GM10266 (cell line): ENCODE measurements at regions not wholly inside any gene's neighbourhood (a gene's known extent, or its start where the extent isn't known, plus 50 kb on each side); places are given as distances from the start of the nearest gene placed in this dataset.

ENCODE experiments used
- DNase-seq: peaks from one replicate; pipeline ENCODE4 v3.0.0; 2012; ENCODE audit errors: extremely low spot score
- CTCF ChIP-seq: IDR thresholded peaks from 2 replicates; pipeline ENCODE4 v1.5.1; 2012; ENCODE audit warnings: mild to moderate bottlenecking, low read depth; ENCODE audit not compliant: control insufficient read depth, insufficient read depth; ENCODE audit errors: missing control alignments

GRCh38 chrX:39310891-39311290 lies 509.6 kb downstream of the MID1IP1 start:
- TF ChIP-seq CTCF: no peak
- DNase-seq: no peak

- DNase-seq: no peak
- no peak for TF ChIP-seq CTCF
These were observed 510.4 kb downstream of the MID1IP1 start for GRCh38 chrX:39311646-39312045.

GRCh38 chrX:39313146-39313545 lies 511.9 kb downstream of the MID1IP1 start:
- DNase-seq: no peak
- no peak for TF ChIP-seq CTCF

DNA sequence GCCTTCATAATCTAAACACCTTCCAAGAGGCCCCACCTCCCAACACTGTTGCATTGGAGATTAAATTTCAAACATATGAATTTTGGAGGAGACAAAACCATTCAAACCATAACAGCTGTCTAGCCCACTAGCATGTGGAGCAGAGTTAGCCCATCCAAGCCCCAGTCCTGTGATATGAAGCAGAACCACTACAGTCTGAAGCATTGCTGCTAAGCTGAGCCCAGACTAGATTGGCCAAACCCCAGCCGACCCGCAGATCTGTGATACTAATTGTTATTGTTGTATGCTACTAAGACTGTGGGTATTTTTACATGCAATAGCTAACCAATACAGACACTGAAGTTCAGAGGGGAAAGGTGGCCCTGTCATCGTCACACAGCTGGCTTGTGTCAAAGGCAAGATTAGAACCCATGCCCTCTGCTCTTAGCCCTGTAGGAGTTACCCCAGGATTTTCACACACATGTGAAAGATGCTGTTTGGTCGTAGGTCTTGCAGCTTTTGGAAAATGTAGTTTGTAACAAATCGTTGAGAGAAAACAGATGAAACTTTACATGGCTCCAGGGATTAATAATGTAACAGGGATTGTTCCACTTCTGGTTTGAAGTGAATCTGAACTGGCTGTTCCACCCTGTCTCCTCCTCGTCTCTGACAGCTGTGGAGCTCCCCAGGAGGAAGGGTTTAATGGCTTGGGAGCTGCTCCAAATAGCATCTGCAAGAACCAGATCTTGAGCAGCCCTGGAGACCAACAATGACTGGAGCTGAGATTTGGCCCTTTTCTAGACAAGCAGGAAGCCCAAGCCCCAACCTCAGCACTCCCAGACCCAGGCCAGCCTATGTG lies 517.5 kb downstream of the MID1IP1 start:
- DNase-seq: no peak
- TF ChIP-seq CTCF: no peak

DNA sequence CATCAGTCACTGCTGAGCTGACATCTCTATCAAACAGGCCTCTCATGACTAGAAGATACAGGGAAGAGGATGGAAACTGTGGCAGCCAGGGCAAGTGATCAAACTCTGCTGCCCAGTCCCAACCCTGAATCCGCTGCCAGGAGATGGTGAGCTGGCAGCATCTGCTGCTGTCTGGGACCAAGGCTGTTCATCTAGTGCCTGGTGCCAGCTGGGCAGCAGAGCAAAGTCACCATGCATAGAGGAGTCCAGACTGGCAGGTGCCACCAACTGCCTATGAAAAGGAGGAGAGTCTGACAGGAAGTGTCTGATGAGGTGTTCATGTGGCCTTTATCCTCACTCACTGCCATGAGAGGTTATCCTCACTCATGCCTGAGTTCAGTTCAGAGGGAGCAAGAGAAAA lies 518.9 kb downstream of the MID1IP1 start:
- TF ChIP-seq CTCF: no peak
- no peak for DNase-seq

DNA sequence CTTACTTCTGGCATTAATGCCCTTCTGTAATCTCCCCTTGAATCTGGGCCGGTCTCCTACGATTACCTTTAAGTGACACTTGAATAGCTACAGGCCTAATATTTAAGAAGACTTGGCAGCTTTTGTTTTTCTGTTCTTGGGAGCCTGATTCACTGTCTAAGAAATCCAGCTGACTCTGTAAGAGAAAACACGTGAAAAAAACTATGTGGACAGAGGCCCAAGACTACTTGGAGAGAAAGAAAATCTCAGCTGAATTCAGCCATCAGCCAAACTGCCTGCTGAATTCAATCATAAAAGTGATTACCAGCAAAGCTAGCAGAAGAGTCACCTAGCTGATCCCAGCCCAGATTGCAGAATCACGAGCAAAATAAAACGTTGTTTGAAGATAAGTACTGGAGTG lies 521.2 kb downstream of the MID1IP1 start:
- no peak for DNase-seq
- no peak for TF ChIP-seq CTCF

DNA sequence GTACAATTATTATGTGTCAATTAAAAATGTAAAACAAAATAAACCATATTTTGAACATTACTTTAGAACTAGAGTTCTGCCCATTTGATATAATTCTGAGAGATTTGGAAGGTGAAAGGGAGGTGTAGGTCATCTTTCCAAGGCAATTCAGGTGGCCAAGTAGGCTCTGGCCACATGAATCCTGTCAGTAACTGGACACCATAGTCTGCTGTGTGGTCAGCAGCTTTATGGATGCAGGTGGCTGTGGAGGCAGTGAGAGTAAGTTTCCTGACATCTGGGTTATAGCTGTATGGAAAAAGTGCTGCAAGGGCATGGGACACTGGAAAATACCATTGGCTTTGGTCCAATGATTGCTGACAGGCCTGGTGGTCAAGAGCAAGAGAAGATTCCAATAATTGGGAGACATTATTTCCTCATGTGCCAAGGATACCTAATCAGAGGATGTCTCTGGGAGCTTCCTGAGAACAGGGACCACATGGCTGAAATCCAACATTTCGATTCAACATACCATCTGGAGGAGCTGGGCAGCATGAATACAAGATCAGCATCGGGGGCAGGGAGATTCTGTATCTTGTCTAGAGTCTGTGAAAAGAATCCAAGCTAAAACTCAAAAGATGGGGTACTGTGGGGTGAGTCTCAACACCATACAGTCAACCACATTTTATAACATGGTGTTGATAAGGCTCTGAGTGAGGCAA lies 523.1 kb downstream of the MID1IP1 start:
- no peak for DNase-seq
- TF ChIP-seq CTCF: no peak
